B cell (primary cell): ENCODE measurements at regions not wholly inside any gene's neighbourhood (a gene's known extent, or its start where the extent isn't known, plus 50 kb on each side); places are given as distances from the start of the nearest gene placed in this dataset.

Experiments
- ATAC-seq: fragments of 200-7000 bp; cut with Tn5 transposase; one replicate; pipeline ENCODE4 v1.10.0; 2021; ENCODE audit warnings: low read depth, mild to moderate bottlenecking, moderate number of reproducible peaks, moderate library complexity
- CTCF ChIA-PET: fragments of 350-600 bp; sonication (Branson Sonifier 250); formaldehyde crosslinking; loops from one replicate; lab custom pipeline; 2021; ENCODE audit warnings: antibody characterized with exemption, inconsistent platforms; lab: Charles Lee
- POLR2A ChIA-PET: fragments of 350-600 bp; sonication (Branson Sonifier 250); formaldehyde crosslinking; loops from one replicate; lab custom pipeline; 2021; ENCODE audit warnings: antibody characterized with exemption; lab: Charles Lee
- DNase-seq: peaks from one replicate; pipeline ENCODE4 v3.0.0; 2013
- H2AFZ ChIP-seq: 2 replicates; pipeline ENCODE4 v1.6.1; 2012; ENCODE audit warnings: mild to moderate bottlenecking, low read depth, low read length; ENCODE audit not compliant: insufficient read depth, poor library complexity, severe bottlenecking
- H3K27ac ChIP-seq, 2 donors: 1 replicate in 1 of 2; 2 replicates in 1 of 2; pipeline ENCODE4 v1.5.1; 2012 to 2013; ENCODE audit warnings: low read length in 2 of 2, mild to moderate bottlenecking in 2 of 2, moderate library complexity in 1 of 2
- H3K27me3 ChIP-seq, 4 experiments: fragments of 200-600 bp in 1 of 4; sonication (generic) in 1 of 4; replicated peaks in 1 of 4; 1 replicate in 2 of 4; 2 replicates in 2 of 4; pipeline versions ENCODE4 v1.6.1 to v1.7.0; 2013 to 2016; ENCODE audit warnings: low read length in 3 of 4, mild to moderate bottlenecking in 2 of 4, mixed read lengths in 1 of 4, moderate library complexity in 1 of 4; ENCODE audit not compliant: insufficient read depth in 4 of 4, control insufficient read depth in 3 of 4; ENCODE audit errors: control extremely low read depth in 1 of 4
- H3K36me3 ChIP-seq, 2 experiments: replicated peaks in 1 of 2; 1 replicate in 1 of 2; 2 replicates in 1 of 2; pipeline versions ENCODE4 v1.6.1 to v1.7.1; 2013; ENCODE audit warnings: low read length in 1 of 2; ENCODE audit not compliant: insufficient read depth in 2 of 2, control insufficient read depth in 1 of 2; ENCODE audit errors: control extremely low read depth in 1 of 2, extremely low read depth in 1 of 2
- H3K4me1 ChIP-seq, 2 donors: fragments of 200-600 bp in 1 of 2; sonication (generic) in 1 of 2; 1 replicate in 1 of 2; 2 replicates in 1 of 2; pipeline versions ENCODE4 v1.5.1 to v1.6.1; 2013 to 2017; ENCODE audit warnings: low read length in 2 of 2; ENCODE audit not compliant: control insufficient read depth in 2 of 2, insufficient read depth in 2 of 2
- H3K4me2 ChIP-seq: replicated peaks from 2 replicates; pipeline ENCODE3; 2012; ENCODE audit warnings: mild to moderate bottlenecking, low read depth, low read length; ENCODE audit not compliant: poor library complexity, severe bottlenecking
- H3K4me3 ChIP-seq, 5 experiments: fragments of 200-600 bp in 1 of 5; sonication (generic) in 1 of 5; 1 replicate in 3 of 5; 2 replicates in 2 of 5; pipeline versions ENCODE4 v1.5.1 to v1.7.0; 2011 to 2016; ENCODE audit warnings: low read length in 4 of 5, mild to moderate bottlenecking in 4 of 5, low read depth in 2 of 5, control low read depth in 1 of 5, moderate library complexity in 1 of 5; ENCODE audit not compliant: insufficient read depth in 1 of 5; ENCODE audit errors: control extremely low read depth in 1 of 5, extremely low read depth in 1 of 5
- H3K79me2 ChIP-seq: fragments of 200-600 bp; sonication (generic); one replicate; pipeline ENCODE4 v1.6.0; 2016; ENCODE audit warnings: low read length; ENCODE audit not compliant: control insufficient read depth, insufficient read depth
- H3K9ac ChIP-seq: fragments of 200-600 bp; sonication (generic); 2 replicates; pipeline ENCODE4 v1.6.1; 2017; ENCODE audit warnings: mild to moderate bottlenecking, low read length, moderate library complexity
- H3K9me3 ChIP-seq, 3 donors: one replicate each; pipeline versions ENCODE4 v1.6.1 to v1.7.1; 2013; ENCODE audit warnings: low read length in 2 of 3; ENCODE audit not compliant: control insufficient read depth in 2 of 3, insufficient read depth in 1 of 3; ENCODE audit errors: control extremely low read depth in 1 of 3
- H4K20me1 ChIP-seq: 2 replicates; pipeline ENCODE4 v1.6.0; 2012; ENCODE audit warnings: mild to moderate bottlenecking, low read length; ENCODE audit not compliant: insufficient read depth, control insufficient read depth, poor library complexity, severe bottlenecking
- H3K27ac Mint-ChIP-seq: one replicate; pipeline ENCODE4 v1.8.0; 2021; ENCODE audit warnings: mixed read lengths
- H3K27me3 Mint-ChIP-seq: one replicate; pipeline ENCODE4 v1.8.0; 2021; ENCODE audit warnings: mixed read lengths
- H3K4me1 Mint-ChIP-seq: one replicate; pipeline ENCODE4 v1.8.0; 2021; ENCODE audit warnings: mixed read lengths
- H3K4me3 Mint-ChIP-seq: one replicate; pipeline ENCODE4 v1.8.0; 2021; ENCODE audit warnings: mixed read lengths
- H3K9me3 Mint-ChIP-seq: one replicate; pipeline ENCODE4 v1.8.0; 2022; ENCODE audit warnings: mixed read lengths; ENCODE audit not compliant: insufficient read depth
- CTCF ChIP-seq: fragments of 200-600 bp; IDR thresholded peaks from one replicate; pipeline ENCODE4 v1.8.0; 2022; ENCODE audit warnings: antibody characterized with exemption, mild to moderate bottlenecking
- EZH2 ChIP-seq: IDR thresholded peaks from 2 replicates; pipeline ENCODE4 v1.6.1; 2012; ENCODE audit warnings: borderline replicate concordance, low read depth, mild to moderate bottlenecking, moderate library complexity, low read length; ENCODE audit not compliant: insufficient read depth, poor library complexity, severe bottlenecking
- WGBS: methylation state at CpG from one replicate; pipeline ENCODE4 v1.1.5; 2013; ENCODE audit warnings: missing lambda C conversion rate; ENCODE audit not compliant: insufficient coverage; 5-methylcytosine and 5-hydroxymethylcytosine counted together
- intact Hi-C: fragments of 100-400 bp; cut with micrococcal nuclease; formaldehyde crosslinking; loops from one replicate; pipeline ENCODE4 v1.10.0; 2022

GRCh38 chr12:65539023-65539422, 260.5 kb downstream of the MSRB3 start:
- TF ChIP-seq EZH2 (no peak), CTCF (no peak)
- Histone ChIP-seq H3K36me3 (no peaks in the 10 kb centered on the region), H3K27ac (no peak overlapping the region), H3K4me3 (no peak overlapping the region), H3K4me2 (no peak overlapping the region), H3K4me1 (no peaks in the 10 kb centered on the region), H4K20me1 (no peaks in the 10 kb centered on the region), H2AFZ (no peak overlapping the region), H3K27me3 (no peaks in the 10 kb centered on the region), H3K9me3 (peaks cover 0 to 11% (median 2%) of the 10 kb centered on the region in 3 donors), H3K9ac (no peak overlapping the region), H3K79me2 (no peaks in the 10 kb centered on the region)
- Mint-ChIP-seq H3K4me1 (no peaks in the 10 kb centered on the region), H3K27me3 (no peaks in the 10 kb centered on the region), H3K9me3 (peaks cover 5% of the 10 kb centered on the region), H3K4me3 (no peak overlapping the region), H3K27ac (no peak overlapping the region)
- ATAC-seq (no peak), DNase-seq (no peak)
- intact Hi-C loops = no loop called here
- ChIA-PET CTCF (no interaction called here), POLR2A (no interaction called here)
- 100% methylated on average over 1 of the region's 1 CpG for WGBS

DNA sequence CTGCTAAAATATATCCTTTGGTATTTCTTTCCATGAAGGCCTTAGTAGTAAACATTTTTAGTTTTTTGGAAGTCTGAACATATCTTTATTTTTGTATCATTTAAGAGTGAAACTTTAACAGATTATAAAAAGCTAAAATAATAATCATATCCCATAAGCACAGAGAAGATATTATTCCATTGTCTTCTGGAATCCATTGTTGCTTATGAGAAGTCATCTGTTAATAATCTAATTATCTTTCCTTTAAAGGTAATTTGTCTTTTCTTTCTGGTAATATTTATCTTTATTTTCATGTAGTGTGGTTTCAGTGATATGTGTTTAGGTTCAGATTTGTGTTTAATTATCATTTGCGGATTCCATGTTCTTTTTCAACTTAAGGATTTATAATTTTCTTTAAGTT, 261.7 kb downstream of the MSRB3 start:
- H3K79me2 ChIP-seq = no peaks in the 10 kb centered on the region
- no peak overlapping the region for H3K4me2 ChIP-seq
- H3K4me1 ChIP-seq = no peaks in the 10 kb centered on the region
- no peak for TF ChIP-seq CTCF
- TF ChIP-seq EZH2 = no peak
- Mint-ChIP-seq H3K27me3 (no peaks in the 10 kb centered on the region), H3K9me3 (peaks cover 5% of the 10 kb centered on the region), H3K27ac (no peak overlapping the region), H3K4me1 (no peaks in the 10 kb centered on the region), H3K4me3 (no peak overlapping the region)
- DNase-seq (no peak), ATAC-seq (no peak)
- no peak overlapping the region for H3K27ac ChIP-seq
- WGBS = no CpG with 5 or more reads among the region's 1 CpG
- CTCF ChIA-PET = no interaction called here
- H3K9ac ChIP-seq = no peak overlapping the region
- H3K4me3 ChIP-seq = no peak overlapping the region
- H4K20me1 ChIP-seq = no peaks in the 10 kb centered on the region
- POLR2A ChIA-PET = no interaction called here
- intact Hi-C loops = no loop called here
- peaks cover 0 to 2% (median 0%) of the 10 kb centered on the region in 4 experiments for H3K27me3 ChIP-seq
- no peak overlapping the region for H2AFZ ChIP-seq
- H3K36me3 ChIP-seq = no peaks in the 10 kb centered on the region
- peaks cover 0 to 11% (median 2%) of the 10 kb centered on the region in 3 donors for H3K9me3 ChIP-seq
